DMS79 treated with DMSO at 0.1 percent for 48 hours (cell line): ENCODE measurements at regions not wholly inside any gene's neighbourhood (a gene's known extent, or its start where the extent isn't known, plus 50 kb on each side); places are given as distances from the start of the nearest gene placed in this dataset.
"Not testable (repeated sequence)": the region's sequence is repeated elsewhere in the genome, so short reads cannot be mapped to it uniquely, and the experiment has no call there.

ENCODE experiments used
- DNase-seq: peaks from one replicate; lab custom pipeline; 2025; lab: John Stamatoyannopoulos, UW

GRCh38 chrY:17511984-17512383 lies 368.0 kb downstream of the CDY2B start:
- not testable (repeated sequence) for DNase-seq

GRCh38 chrY:17511476-17511875 lies 368.5 kb downstream of the CDY2B start:
- not testable (repeated sequence) for DNase-seq

GRCh38 chrY:17505834-17506233 lies 374.2 kb downstream of the CDY2B start:
- not testable (repeated sequence) for DNase-seq

GRCh38 chrY:17484763-17485162 lies 395.3 kb downstream of the CDY2B start:
- DNase-seq: not testable (repeated sequence)

GRCh38 chrY:17484157-17484556 lies 395.9 kb downstream of the CDY2B start:
- DNase-seq: not testable (repeated sequence)

- not testable (repeated sequence) for DNase-seq
Measured at GRCh38 chrY:17481389-17482022, 398.5 kb downstream of the CDY2B start.

GRCh38 chrY:17472068-17472467 lies 408.0 kb downstream of the CDY2B start:
- DNase-seq: not testable (repeated sequence)

GRCh38 chrY:17459753-17460152 lies 420.3 kb downstream of the CDY2B start:
- DNase-seq: not testable (repeated sequence)

- no peak for DNase-seq
Measured at GRCh38 chrY:17430570-17431166, 449.4 kb downstream of the CDY2B start.

GRCh38 chrY:17398336-17399072 lies 481.5 kb downstream of the CDY2B start:
- no peak for DNase-seq

- no peak for DNase-seq
Measured at GRCh38 chrY:17397659-17398058, 482.4 kb downstream of the CDY2B start.

GRCh38 chrY:17381431-17382070 lies 498.5 kb downstream of the CDY2B start:
- DNase-seq: no peak

- DNase-seq: no peak
Measured at GRCh38 chrY:17378326-17378725, 501.7 kb downstream of the CDY2B start.

GRCh38 chrY:17368413-17368812 lies 511.6 kb downstream of the CDY2B start:
- DNase-seq: no peak

GRCh38 chrY:17366400-17366799 lies 513.6 kb downstream of the CDY2B start:
- no peak for DNase-seq

- DNase-seq: no peak
Measured at GRCh38 chrY:17339028-17339427, 541.0 kb downstream of the CDY2B start.

GRCh38 chrY:17330733-17331132 lies 549.3 kb downstream of the CDY2B start:
- no peak for DNase-seq

GRCh38 chrY:17319916-17320315 lies 560.1 kb downstream of the CDY2B start:
- DNase-seq: no peak

- no peak for DNase-seq
Measured at GRCh38 chrY:17318631-17319030, 561.4 kb downstream of the CDY2B start.

GRCh38 chrY:17277056-17277455 lies 603.0 kb downstream of the CDY2B start:
- no peak for DNase-seq

GRCh38 chrY:17259497-17259896 lies 620.5 kb downstream of the CDY2B start:
- no peak for DNase-seq

GRCh38 chrY:17238406-17238805 lies 641.6 kb downstream of the CDY2B start:
- no peak for DNase-seq

- DNase-seq: no peak
Measured at GRCh38 chrY:17235769-17236168, 644.3 kb downstream of the CDY2B start.
